Testis (tissue), 2 donors: ENCODE measurements at regions not wholly inside any gene's neighbourhood (a gene's known extent, or its start where the extent isn't known, plus 50 kb on each side); places are given as distances from the start of the nearest gene placed in this dataset.

Source experiments
- CTCF ChIP-seq, 3 experiments: fragments of 450-650 bp in 2 of 3; fragments of 200-600 bp in 1 of 3; sonication (generic) in 1 of 3; IDR thresholded peaks; one replicate each; pipeline ENCODE4 v1.5.1; 2016 to 2019; ENCODE audit warnings: antibody characterized with exemption in 3 of 3, mild to moderate bottlenecking in 2 of 3, moderate library complexity in 1 of 3
- POLR2A ChIP-seq: fragments of 450-650 bp; IDR thresholded peaks from one replicate; pipeline ENCODE4 v1.6.1; 2017; ENCODE audit warnings: antibody characterized with exemption, mild to moderate bottlenecking, moderate library complexity

DNA sequence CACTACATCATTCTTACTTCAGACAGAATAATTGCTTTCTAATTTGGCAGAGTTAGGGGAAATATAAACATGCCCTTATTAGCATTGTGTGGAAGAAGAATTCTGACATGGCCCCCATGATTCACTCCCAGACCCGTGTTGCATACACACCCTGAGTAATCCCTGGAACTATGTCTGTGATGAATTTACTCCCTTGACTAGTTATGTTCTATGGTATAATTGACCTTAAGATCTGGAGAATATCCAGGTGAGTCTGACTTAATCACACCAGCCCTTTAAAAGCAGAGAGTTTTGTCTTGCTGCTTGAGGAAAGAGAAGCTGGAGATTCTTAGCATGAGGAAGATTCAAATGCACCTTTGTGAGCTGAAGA lies 262.9 kb downstream of the SOX4 start:
- TF ChIP-seq POLR2A (no peak), CTCF (IDR thresholded peaks at IDR 0.05) (no peak)
